SK-N-SH treated with all-trans-retinoic acid at 6 μM for 48 hours (cell line): ENCODE measurements at regions not wholly inside any gene's neighbourhood (a gene's known extent, or its start where the extent isn't known, plus 50 kb on each side); places are given as distances from the start of the nearest gene placed in this dataset.

Source experiments
- ATAC-seq: fragments of 200-7000 bp; cut with Tn5 transposase; 3 replicates; pipeline ENCODE4 v1.9.1; 2020; ENCODE audit warnings: mild to moderate bottlenecking, moderate library complexity
- ARNTL ChIP-seq: fragments of 450-650 bp; formaldehyde crosslinking; IDR thresholded peaks from 2 replicates; pipeline ENCODE4 v1.5.0; 2020; ENCODE audit warnings: low read depth, mild to moderate bottlenecking, moderate library complexity, borderline replicate concordance
- BACH2 ChIP-seq: fragments of 250-450 bp; sonication (Bioruptor Pico); IDR thresholded peaks from 2 replicates; pipeline ENCODE4 v1.9.0; 2021; ENCODE audit warnings: mild to moderate bottlenecking, borderline replicate concordance
- CSDC2 ChIP-seq: fragments of 250-450 bp; sonication (Bioruptor Pico); IDR thresholded peaks from 2 replicates; pipeline ENCODE4 v1.5.0; 2020; ENCODE audit warnings: mild to moderate bottlenecking, moderate library complexity
- CSRNP3 ChIP-seq: fragments of 250-450 bp; sonication (Bioruptor Pico); IDR thresholded peaks from 2 replicates; pipeline ENCODE4 v1.5.1; 2021; ENCODE audit warnings: mild to moderate bottlenecking, moderate library complexity
- ESRRG ChIP-seq: fragments of 250-450 bp; sonication (Bioruptor Pico); IDR thresholded peaks from 2 replicates; pipeline ENCODE4 v1.6.1; 2021; ENCODE audit warnings: mild to moderate bottlenecking
- ISL1 ChIP-seq: fragments of 250-450 bp; sonication (Bioruptor Pico); IDR thresholded peaks from 2 replicates; pipeline ENCODE4 v2.1.2; 2022; ENCODE audit warnings: mild to moderate bottlenecking, moderate library complexity
- OSR1 ChIP-seq: fragments of 250-450 bp; sonication (Bioruptor Pico); IDR thresholded peaks from 2 replicates; pipeline ENCODE4 v1.8.0; 2022; ENCODE audit warnings: moderate library complexity, mild to moderate bottlenecking, inconsistent platforms
- PATZ1 ChIP-seq: fragments of 250-450 bp; sonication (Bioruptor Pico); IDR thresholded peaks from 2 replicates; pipeline ENCODE4 v1.8.0; 2020; ENCODE audit warnings: mild to moderate bottlenecking, moderate library complexity, borderline replicate concordance
- POU6F1 ChIP-seq: fragments of 250-450 bp; sonication (Bioruptor Pico); IDR thresholded peaks from 2 replicates; pipeline ENCODE4 v1.8.0; 2021; ENCODE audit warnings: low read depth, mild to moderate bottlenecking, moderate library complexity, borderline replicate concordance
- RARB ChIP-seq: fragments of 250-450 bp; sonication (Bioruptor Pico); IDR thresholded peaks from 2 replicates; pipeline ENCODE4 v1.8.0; 2021; ENCODE audit warnings: mild to moderate bottlenecking, moderate library complexity
- SNAI2 ChIP-seq: fragments of 250-450 bp; sonication (Bioruptor Pico); IDR thresholded peaks from 2 replicates; pipeline ENCODE4 v1.5.0; 2020; ENCODE audit warnings: mild to moderate bottlenecking, moderate library complexity
- TCF4 ChIP-seq: fragments of 250-450 bp; sonication (Bioruptor Pico); IDR thresholded peaks from 2 replicates; pipeline ENCODE4 v1.8.0; 2021; ENCODE audit warnings: mild to moderate bottlenecking, moderate library complexity, borderline replicate concordance
- TSHZ2 ChIP-seq: fragments of 250-450 bp; sonication (Bioruptor Pico); IDR thresholded peaks from 2 replicates; pipeline ENCODE4 v1.5.0; 2020; ENCODE audit warnings: mild to moderate bottlenecking, moderate library complexity
- ZC3H10 ChIP-seq: fragments of 250-450 bp; sonication (Bioruptor Pico); IDR thresholded peaks from 2 replicates; pipeline ENCODE4 v1.5.1; 2021; ENCODE audit warnings: mild to moderate bottlenecking, moderate library complexity
- ZFP3 ChIP-seq: fragments of 250-450 bp; sonication (Bioruptor Pico); IDR thresholded peaks from 2 replicates; pipeline ENCODE4 v1.5.0; 2020; ENCODE audit warnings: mild to moderate bottlenecking, moderate library complexity
- ZNF565 ChIP-seq: fragments of 450-650 bp; formaldehyde crosslinking; conservative IDR thresholded peaks from 2 replicates; pipeline ENCODE4 v1.5.0; 2020; ENCODE audit warnings: low read depth, mild to moderate bottlenecking, moderate library complexity
- ZNF70 ChIP-seq: fragments of 450-650 bp; formaldehyde crosslinking; IDR thresholded peaks from 2 replicates; pipeline ENCODE4 v1.5.0; 2020; ENCODE audit warnings: mild to moderate bottlenecking, moderate library complexity
- ZNF8 ChIP-seq: fragments of 450-650 bp; formaldehyde crosslinking; IDR thresholded peaks from 2 replicates; pipeline ENCODE4 v1.5.0; 2020; ENCODE audit warnings: mild to moderate bottlenecking, moderate library complexity

GRCh38 chr1:79215311-79215710 is 208.8 kb upstream of the ADGRL4 start:
- TF ChIP-seq SNAI2 (CRISPR knock-in tag): no peak
- no peak for TF ChIP-seq PATZ1 (CRISPR knock-in tag)
- TF ChIP-seq ZFP3 (CRISPR knock-in tag): no peak
- TF ChIP-seq ZNF565 (CRISPR knock-in tag): no peak
- no peak for TF ChIP-seq RARB (CRISPR knock-in tag)
- no peak for TF ChIP-seq ZNF70 (CRISPR knock-in tag)
- no peak for TF ChIP-seq ZNF8
- no peak for TF ChIP-seq POU6F1 (CRISPR knock-in tag)
- TF ChIP-seq ZC3H10 (CRISPR knock-in tag): no peak
- no peak for TF ChIP-seq ISL1 (CRISPR knock-in tag)
- TF ChIP-seq OSR1: no peak
- TF ChIP-seq CSDC2: no peak
- no peak for TF ChIP-seq CSRNP3 (CRISPR knock-in tag)
- ATAC-seq: no peak

GRCh38 chr1:79207786-79208185 is 201.3 kb upstream of the ADGRL4 start:
- TF ChIP-seq TCF4 (CRISPR knock-in tag) (no peak), ZNF565 (CRISPR knock-in tag) (no peak), ZFP3 (CRISPR knock-in tag) (no peak), BACH2 (no peak), SNAI2 (CRISPR knock-in tag) (no peak), RARB (CRISPR knock-in tag) (no peak), ARNTL (CRISPR knock-in tag) (no peak), CSRNP3 (CRISPR knock-in tag) (no peak), POU6F1 (CRISPR knock-in tag) (no peak), TSHZ2 (CRISPR knock-in tag) (no peak)
- TF ChIP-seq, all 23 proteins: peak for 0
- ATAC-seq: no peak

- no peak for ATAC-seq
- TF ChIP-seq ZC3H10 (CRISPR knock-in tag) (no peak), ESRRG (no peak), TSHZ2 (CRISPR knock-in tag) (no peak), SNAI2 (CRISPR knock-in tag) (no peak), POU6F1 (CRISPR knock-in tag) (no peak), TCF4 (CRISPR knock-in tag) (no peak), PATZ1 (CRISPR knock-in tag) (no peak)
Observed at GRCh38 chr1:79207331-79207730, 200.8 kb upstream of the ADGRL4 start.
